Inflammatory macrophage treated with lipopolysaccharide for 1 hour (primary cell): ENCODE measurements at regions not wholly inside any gene's neighbourhood (a gene's known extent, or its start where the extent isn't known, plus 50 kb on each side); places are given as distances from the start of the nearest gene placed in this dataset.
"Not testable (repeated sequence)": the region's sequence is repeated elsewhere in the genome, so short reads cannot be mapped to it uniquely, and the experiment has no call there.

Experiments
- DNase-seq, 2 donors: peaks; one replicate each; pipeline ENCODE4 v3.0.0-alpha.2; 2020 to 2022

GRCh38 chr1:196088541-196088940, 519.7 kb downstream of the KCNT2 start:
- no peak for DNase-seq

- no peak for DNase-seq
Measured at GRCh38 chr1:196078691-196079090, 529.5 kb downstream of the KCNT2 start.

- DNase-seq = no peak
Measured at GRCh38 chr1:196075621-196076020, 532.6 kb downstream of the KCNT2 start.

GRCh38 chr1:196074182-196074581, 534.1 kb downstream of the KCNT2 start:
- DNase-seq = no peak

GRCh38 chr1:196071447-196071846, 536.8 kb downstream of the KCNT2 start:
- DNase-seq = no peak

- DNase-seq = no peak
Measured at GRCh38 chr1:196070940-196071339, 537.3 kb downstream of the KCNT2 start.

- no peak for DNase-seq
Measured at GRCh38 chr1:196063952-196064351, 544.3 kb downstream of the KCNT2 start.

GRCh38 chr1:196063294-196063693, 544.9 kb downstream of the KCNT2 start:
- DNase-seq = no peak

GRCh38 chr1:196060539-196060938, 547.7 kb downstream of the KCNT2 start:
- no peak for DNase-seq

GRCh38 chr1:196059210-196059609, 549.0 kb downstream of the KCNT2 start:
- DNase-seq = no peak

GRCh38 chr1:196056966-196057365, 551.3 kb downstream of the KCNT2 start:
- no peak for DNase-seq

GRCh38 chr1:196049407-196049806, 558.8 kb downstream of the KCNT2 start:
- DNase-seq = no peak

- DNase-seq = no peak
Measured at GRCh38 chr1:196043268-196043667, 565.0 kb downstream of the KCNT2 start.

GRCh38 chr1:196034080-196034706, 574.0 kb downstream of the KCNT2 start:
- DNase-seq = no peak

GRCh38 chr1:196031387-196031786, 576.9 kb downstream of the KCNT2 start:
- not testable (repeated sequence) for DNase-seq

GRCh38 chr1:196030455-196030854, 577.8 kb downstream of the KCNT2 start:
- DNase-seq = no peak

- DNase-seq = no peak
Measured at GRCh38 chr1:196029410-196029809, 578.8 kb downstream of the KCNT2 start.

- DNase-seq = peak; percentile 10 to 11
Measured at GRCh38 chr1:196027127-196027526, 581.1 kb downstream of the KCNT2 start.

- not testable (repeated sequence) for DNase-seq
Measured at GRCh38 chr1:196021174-196021573, 587.1 kb downstream of the KCNT2 start.

GRCh38 chr1:196009362-196009761, 598.9 kb downstream of the KCNT2 start:
- DNase-seq = no peak

- no peak for DNase-seq
Measured at GRCh38 chr1:196007763-196008162, 600.5 kb downstream of the KCNT2 start.

GRCh38 chr1:196005426-196005825, 602.8 kb downstream of the KCNT2 start:
- no peak for DNase-seq

- DNase-seq = not testable (repeated sequence)
Measured at GRCh38 chr1:196004388-196004787, 603.9 kb downstream of the KCNT2 start.

GRCh38 chr1:196002906-196003305, 605.3 kb downstream of the KCNT2 start:
- no peak for DNase-seq

GRCh38 chr1:196002296-196002695, 605.9 kb downstream of the KCNT2 start:
- not testable (repeated sequence) for DNase-seq
